ENCODE measurements at regions not wholly inside any gene's neighbourhood (a gene's known extent, or its start where the extent isn't known, plus 50 kb on each side); places are given as distances from the start of the nearest gene placed in this dataset.

- no peaks in the 10 kb centered on the region for H3K79me2 ChIP-seq (ENCODE audit: insufficient read depth, low read length)
- no peak overlapping the region for H2AFZ ChIP-seq (ENCODE audit: insufficient read depth, low read depth, low read length, poor library complexity, severe bottlenecking)
- no peak overlapping the region for H3K4me3 ChIP-seq (replicated peaks in 1 of 3; ENCODE audit: low read depth in 2 of 3, low read length in 3 of 3)
- H3K9me3 Mint-ChIP-seq: no peaks in the 10 kb centered on the region
- H3K36me3 ChIP-seq (replicated peaks in 1 of 2; ENCODE audit: control insufficient read depth in 1 of 2, insufficient read depth in 2 of 2, low read length in 2 of 2): no peaks in the 10 kb centered on the region
- no CpG with 5 or more reads among the region's 2 CpGs for WGBS (ENCODE audit: insufficient coverage)
- DNase-seq: peak; percentile 2 to 37 (median 23)
- no peaks in the 10 kb centered on the region for H3K9me3 ChIP-seq (replicated peaks in 1 of 2; ENCODE audit: control insufficient read depth in 1 of 2, insufficient read depth in 1 of 2, low read length in 2 of 2)
- no peak overlapping the region for H3K27ac ChIP-seq (ENCODE audit: low read depth in 1 of 2, low read length in 2 of 2)
- TF ChIP-seq CTCF (IDR thresholded peaks at IDR 0.05): peak; percentile 82
- no peaks in the 10 kb centered on the region for H3K27me3 Mint-ChIP-seq (ENCODE audit: low read depth in 3 of 3)
- no peak overlapping the region for H3K9ac ChIP-seq (ENCODE audit: insufficient read depth, low read length, poor library complexity, severe bottlenecking)
- no peak overlapping the region for H3K4me3 Mint-ChIP-seq
- H3K36me3 Mint-ChIP-seq: no peaks in the 10 kb centered on the region
- no peaks in the 10 kb centered on the region for H3K4me1 ChIP-seq (ENCODE audit: control insufficient read depth in 1 of 2, insufficient read depth in 2 of 2, low read length in 2 of 2)
- peaks cover 8% of the 10 kb centered on the region for H3K4me1 Mint-ChIP-seq
- H3K27ac Mint-ChIP-seq: no peak overlapping the region
- no peaks in the 10 kb centered on the region for H4K20me1 ChIP-seq (ENCODE audit: insufficient read depth, low read length)
- no peaks in the 10 kb centered on the region for H3K27me3 ChIP-seq (ENCODE audit: control insufficient read depth in 2 of 2, insufficient read depth in 2 of 2, low read length in 2 of 2)
- H3K4me2 ChIP-seq (replicated peaks; ENCODE audit: extremely low read depth, low read length, poor library complexity, severe bottlenecking): no peak overlapping the region
- intact Hi-C loops (cut with micrococcal nuclease): no loop called here
Observed at GRCh38 chr2:88903749-88904353, 212.4 kb downstream of the RPIA start.

- Mint-ChIP-seq H3K4me3 (no peak overlapping the region), H3K9me3 (no peaks in the 10 kb centered on the region), H3K4me1 (peaks cover 6% of the 10 kb centered on the region), H3K27ac (no peak overlapping the region), H3K36me3 (no peaks in the 10 kb centered on the region), H3K27me3 (ENCODE audit: low read depth in 3 of 3) (peaks cover 0 to 1% (median 0%) of the 10 kb centered on the region in 3 donors)
- H3K4me1 ChIP-seq (ENCODE audit: control insufficient read depth in 1 of 2, insufficient read depth in 2 of 2, low read length in 2 of 2): no peaks in the 10 kb centered on the region
- H2AFZ ChIP-seq (ENCODE audit: insufficient read depth, low read depth, low read length, poor library complexity, severe bottlenecking): no peak overlapping the region
- H3K9me3 ChIP-seq (replicated peaks in 1 of 2; ENCODE audit: control insufficient read depth in 1 of 2, insufficient read depth in 1 of 2, low read length in 2 of 2): no peaks in the 10 kb centered on the region
- H4K20me1 ChIP-seq (ENCODE audit: insufficient read depth, low read length): no peaks in the 10 kb centered on the region
- DNase-seq: no peak
- H3K4me3 ChIP-seq (replicated peaks in 1 of 3; ENCODE audit: low read depth in 2 of 3, low read length in 3 of 3): no peak overlapping the region
- H3K4me2 ChIP-seq (replicated peaks; ENCODE audit: extremely low read depth, low read length, poor library complexity, severe bottlenecking): no peak overlapping the region
- no peak for TF ChIP-seq CTCF (IDR thresholded peaks at IDR 0.05)
- H3K36me3 ChIP-seq (replicated peaks in 1 of 2; ENCODE audit: control insufficient read depth in 1 of 2, insufficient read depth in 2 of 2, low read length in 2 of 2): no peaks in the 10 kb centered on the region
- no peaks in the 10 kb centered on the region for H3K27me3 ChIP-seq (ENCODE audit: control insufficient read depth in 2 of 2, insufficient read depth in 2 of 2, low read length in 2 of 2)
- intact Hi-C loops (cut with micrococcal nuclease): no loop called here
- H3K27ac ChIP-seq (ENCODE audit: low read depth in 1 of 2, low read length in 2 of 2): no peak overlapping the region
- H3K79me2 ChIP-seq (ENCODE audit: insufficient read depth, low read length): no peaks in the 10 kb centered on the region
- no peak overlapping the region for H3K9ac ChIP-seq (ENCODE audit: insufficient read depth, low read length, poor library complexity, severe bottlenecking)
Observed at GRCh38 chr2:88913280-88913679, 221.8 kb downstream of the RPIA start.

Data from CD14-positive monocyte (primary cell).